ENCODE measurements at regions not wholly inside any gene's neighbourhood (a gene's known extent, or its start where the extent isn't known, plus 50 kb on each side); places are given as distances from the start of the nearest gene placed in this dataset.
A peak's percentile ranks its signal among the peaks of the same experiment; 100 is the strongest.

GRCh38 chrX:15983034-15983433, 128.4 kb upstream of the AP1S2 start:
- no peak for DNase-seq (ENCODE audit: low read depth)

- DNase-seq (ENCODE audit: low read depth), result no peak
Measured at GRCh38 chrX:15977644-15978043, 123.0 kb upstream of the AP1S2 start.

- no peak for DNase-seq (ENCODE audit: low read depth)
Measured at GRCh38 chrX:15976396-15976795, 121.8 kb upstream of the AP1S2 start.

GRCh38 chrX:15973946-15974345, 119.3 kb upstream of the AP1S2 start:
- no peak for DNase-seq (ENCODE audit: low read depth)

GRCh38 chrX:15973299-15973698, 118.7 kb upstream of the AP1S2 start:
- peak; percentile 18 for DNase-seq (ENCODE audit: low read depth)

GRCh38 chrX:15971696-15972095, 117.1 kb upstream of the AP1S2 start:
- no peak for DNase-seq (ENCODE audit: low read depth)

- DNase-seq (ENCODE audit: low read depth), result no peak
Measured at GRCh38 chrX:15963858-15964257, 109.2 kb upstream of the AP1S2 start.

GRCh38 chrX:15960237-15960636, 105.6 kb upstream of the AP1S2 start:
- no peak for DNase-seq (ENCODE audit: low read depth)

GRCh38 chrX:15956681-15957080, 102.1 kb upstream of the AP1S2 start:
- DNase-seq (ENCODE audit: low read depth), result peak; percentile 35

GRCh38 chrX:15953801-15954200, 99.2 kb upstream of the AP1S2 start:
- no peak for DNase-seq (ENCODE audit: low read depth)

GRCh38 chrX:15952212-15952611, 97.6 kb upstream of the AP1S2 start:
- DNase-seq (ENCODE audit: low read depth), result no peak

GRCh38 chrX:15948318-15948660, 93.7 kb upstream of the AP1S2 start:
- DNase-seq (ENCODE audit: low read depth), result no peak

- DNase-seq (ENCODE audit: low read depth), result peak; percentile 55
Measured at GRCh38 chrX:15947648-15948317, 93.2 kb upstream of the AP1S2 start.

- DNase-seq (ENCODE audit: low read depth), result peak; percentile 81
Measured at GRCh38 chrX:15946783-15947580, 92.4 kb upstream of the AP1S2 start.

- no peak for DNase-seq (ENCODE audit: low read depth)
Measured at GRCh38 chrX:15943391-15943790, 88.8 kb upstream of the AP1S2 start.

- DNase-seq (ENCODE audit: low read depth), result no peak
Measured at GRCh38 chrX:15942307-15942706, 87.7 kb upstream of the AP1S2 start.

GRCh38 chrX:15939737-15940136, 85.1 kb upstream of the AP1S2 start:
- DNase-seq (ENCODE audit: low read depth), result no peak

GRCh38 chrX:15938072-15938471, 83.5 kb upstream of the AP1S2 start:
- no peak for DNase-seq (ENCODE audit: low read depth)

GRCh38 chrX:15931362-15931761, 76.7 kb upstream of the AP1S2 start:
- no peak for DNase-seq (ENCODE audit: low read depth)

- DNase-seq (ENCODE audit: low read depth), result peak; percentile 36
Measured at GRCh38 chrX:15930585-15930984, 76.0 kb upstream of the AP1S2 start.

GRCh38 chrX:15929194-15929593, 74.6 kb upstream of the AP1S2 start:
- no peak for DNase-seq (ENCODE audit: low read depth)

- no peak for DNase-seq (ENCODE audit: low read depth)
Measured at GRCh38 chrX:15926622-15927021, 72.0 kb upstream of the AP1S2 start.

GRCh38 chrX:15918003-15918402, 63.4 kb upstream of the AP1S2 start:
- no peak for DNase-seq (ENCODE audit: low read depth)

- no peak for DNase-seq (ENCODE audit: low read depth)
Measured at GRCh38 chrX:15916704-15917084, 62.1 kb upstream of the AP1S2 start.
